ENCODE measurements at regions not wholly inside any gene's neighbourhood (a gene's known extent, or its start where the extent isn't known, plus 50 kb on each side); places are given as distances from the start of the nearest gene placed in this dataset.

GRCh38 chr6:99064834-99065233 is 117.1 kb upstream of the FBXL4 start:
- no peak for DNase-seq

GRCh38 chr6:99036672-99037071 is 88.9 kb upstream of the FBXL4 start:
- no peak for DNase-seq

DNA sequence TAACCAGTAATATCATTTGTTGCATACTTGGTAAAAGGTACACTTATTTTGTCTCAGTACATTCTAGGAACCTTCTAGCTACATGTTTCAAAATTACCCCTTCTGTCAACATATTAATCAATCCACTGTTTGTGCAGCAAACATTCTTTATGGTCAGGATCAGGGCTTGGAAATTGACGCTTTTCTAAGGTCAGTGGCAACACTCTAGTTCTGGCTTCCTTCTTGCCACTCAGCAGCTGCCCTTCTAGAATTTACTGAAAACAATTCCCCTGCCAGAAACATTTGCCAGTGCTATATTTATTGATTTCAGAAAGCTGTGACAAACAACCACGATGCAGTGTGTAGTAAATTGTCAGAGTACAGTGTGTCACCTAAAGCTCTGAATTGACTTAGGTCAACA is 84.7 kb upstream of the FBXL4 start:
- no peak for DNase-seq

GRCh38 chr6:99031957-99032356 is 84.2 kb upstream of the FBXL4 start:
- DNase-seq: no peak

DNA sequence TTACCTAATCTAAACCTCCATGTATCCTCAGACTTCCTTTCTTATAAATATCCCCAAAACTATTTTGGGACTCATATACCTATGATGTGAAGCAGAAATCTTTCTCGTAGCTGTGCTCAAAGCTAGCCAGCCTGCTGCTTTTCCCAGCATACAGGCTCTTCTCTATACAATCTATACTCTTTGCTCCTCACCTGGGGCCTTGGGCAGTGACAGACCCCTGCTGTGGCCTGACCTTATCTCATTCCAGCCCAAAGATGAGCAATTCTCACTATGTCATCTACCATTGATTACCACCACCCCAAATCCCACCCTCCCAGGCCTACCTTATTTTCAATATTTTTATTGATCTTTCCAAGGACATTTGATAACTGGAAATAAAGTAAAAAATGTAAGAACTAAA is 83.2 kb upstream of the FBXL4 start:
- DNase-seq: no peak

- DNase-seq: no peak
Observed at GRCh38 chr6:99026135-99026534, 78.4 kb upstream of the FBXL4 start.

GRCh38 chr6:99024089-99024488 is 76.3 kb upstream of the FBXL4 start:
- no peak for DNase-seq

GRCh38 chr6:99022039-99022609 is 74.4 kb upstream of the FBXL4 start:
- DNase-seq: no peak

- DNase-seq: peak; percentile 26
Observed at GRCh38 chr6:99019381-99019780, 71.6 kb upstream of the FBXL4 start.

DNA sequence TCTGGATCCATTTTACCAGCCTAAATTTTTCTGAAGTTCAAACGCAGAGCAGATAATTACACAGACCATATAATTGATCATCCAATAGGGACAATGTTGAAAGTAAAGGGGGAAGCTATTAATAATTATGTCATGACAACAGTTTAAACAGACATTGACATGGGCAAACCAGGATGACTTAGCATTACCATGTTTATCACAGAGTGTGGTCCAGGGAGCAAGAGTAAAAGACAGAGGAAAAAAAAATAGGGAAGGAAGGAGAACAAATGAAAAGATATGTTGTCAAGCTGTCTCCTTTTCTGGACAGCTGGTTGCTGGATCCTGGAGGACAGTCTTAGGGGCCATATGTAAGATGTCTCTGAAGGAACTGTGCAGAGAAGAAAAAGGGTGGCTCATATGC is 69.4 kb upstream of the FBXL4 start:
- peak; percentile 3 for DNase-seq

DNA sequence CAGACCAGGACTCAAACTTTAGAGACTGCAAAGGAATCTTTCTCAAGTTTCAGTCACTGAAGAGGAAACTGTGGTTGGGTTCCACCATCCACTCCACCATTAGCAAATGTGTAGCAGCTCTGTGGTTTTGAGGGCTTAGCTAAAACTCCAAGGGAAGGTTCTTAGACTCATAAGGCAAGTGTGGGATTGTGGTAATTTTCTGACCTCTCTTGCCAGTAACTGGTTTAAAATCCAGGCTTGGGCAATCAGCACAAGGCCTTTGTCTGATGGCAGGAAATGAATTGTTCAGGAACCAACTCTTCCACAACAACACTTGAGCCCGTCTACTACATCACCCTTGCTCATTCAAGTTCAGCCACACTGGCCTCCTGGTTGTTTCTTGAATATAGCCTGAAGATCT is 68.6 kb upstream of the FBXL4 start:
- DNase-seq: peak; percentile 89

- DNase-seq: peak; percentile 23
Observed at GRCh38 chr6:99014061-99014460, 66.3 kb upstream of the FBXL4 start.

GRCh38 chr6:99013661-99014060 is 65.9 kb upstream of the FBXL4 start:
- peak; percentile 33 for DNase-seq

DNA sequence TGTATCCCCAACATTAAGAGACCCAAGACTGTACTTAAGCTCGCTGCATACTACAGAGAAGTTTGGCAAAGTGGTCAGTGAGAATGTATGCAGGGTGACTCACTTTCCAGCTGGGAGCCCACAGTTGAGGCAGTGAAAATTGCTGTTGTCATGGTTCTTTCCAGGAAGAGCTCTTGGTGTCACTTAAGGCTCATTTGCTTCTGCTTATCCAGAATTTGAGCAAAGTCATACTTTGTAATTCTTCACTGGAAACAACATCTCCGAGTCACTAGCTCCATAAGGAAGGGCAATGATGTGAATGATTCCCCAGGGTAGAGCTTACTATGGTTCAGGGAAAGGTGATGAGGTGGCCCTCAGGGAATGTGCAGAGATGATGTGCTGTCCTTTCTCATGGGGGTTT is 65.4 kb upstream of the FBXL4 start:
- peak; percentile 94 for DNase-seq

GRCh38 chr6:99011151-99011550 is 63.4 kb upstream of the FBXL4 start:
- DNase-seq: no peak

DNA sequence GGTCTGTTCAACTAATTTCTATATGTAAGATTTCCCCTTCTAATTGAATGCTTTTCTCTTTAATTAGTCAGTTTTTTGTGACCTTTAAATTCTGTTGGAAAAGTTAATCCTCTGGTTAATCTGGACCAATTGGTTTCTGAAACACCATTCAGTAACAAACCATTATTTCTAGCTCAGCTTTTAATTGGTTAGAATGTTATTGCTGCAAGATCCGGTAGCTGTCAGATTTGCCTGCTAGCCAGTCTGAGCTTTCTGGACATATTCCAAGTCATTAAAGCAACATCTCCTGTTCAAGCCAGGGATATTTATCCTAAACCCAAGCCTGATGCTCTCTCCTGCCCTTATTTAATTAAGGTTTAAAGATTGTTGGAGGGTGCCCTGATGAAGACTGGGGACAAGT is 55.1 kb upstream of the FBXL4 start:
- DNase-seq: no peak

DNA sequence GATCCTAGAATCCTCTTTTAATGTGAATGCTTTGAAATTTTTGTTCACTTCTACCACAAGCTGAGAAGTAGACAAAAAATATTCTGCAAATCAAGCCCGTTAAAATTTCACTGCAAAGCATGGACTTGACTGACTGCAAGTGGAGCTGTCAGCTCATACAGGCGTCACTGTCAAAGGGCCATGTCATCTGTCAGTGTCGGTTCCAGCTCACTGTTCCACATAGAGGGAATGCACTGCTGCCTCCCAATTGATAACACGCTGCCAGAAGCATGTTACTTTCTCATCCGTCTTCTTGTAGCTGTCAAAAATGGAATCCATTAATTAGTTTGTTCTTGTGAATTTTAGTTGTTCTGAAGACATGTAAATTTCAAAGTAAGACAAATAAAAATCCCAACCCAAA is 50.4 kb upstream of the FBXL4 start:
- DNase-seq: no peak
